ENCODE measurements at regions not wholly inside any gene's neighbourhood (a gene's known extent, or its start where the extent isn't known, plus 50 kb on each side); places are given as distances from the start of the nearest gene placed in this dataset.
"Not testable (repeated sequence)": the region's sequence is repeated elsewhere in the genome, so short reads cannot be mapped to it uniquely, and the experiment has no call there.

DNA sequence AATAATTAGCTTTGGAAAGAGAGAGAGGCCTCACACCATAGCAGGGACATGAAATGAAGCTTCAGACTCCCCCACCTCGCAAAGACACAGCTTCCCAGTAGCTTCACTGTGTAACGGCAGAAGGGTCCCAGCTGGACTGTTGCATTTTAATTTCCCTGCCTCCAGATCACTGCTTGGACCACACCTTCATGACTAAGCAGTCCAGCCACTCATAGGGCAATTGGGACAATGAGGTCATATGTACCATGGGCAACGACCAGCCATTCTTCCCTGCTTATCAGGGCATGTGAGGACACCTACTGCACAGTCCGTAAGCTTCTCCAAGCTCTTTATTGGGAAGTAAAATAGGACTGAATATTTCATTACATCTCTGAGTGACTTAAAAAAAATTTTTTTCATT, 183.0 kb downstream of the MREG start:
- peak; percentile 37 for DNase-seq

- no peak for DNase-seq
These were observed 184.1 kb downstream of the MREG start for GRCh38 chr2:215829261-215829660.

DNA sequence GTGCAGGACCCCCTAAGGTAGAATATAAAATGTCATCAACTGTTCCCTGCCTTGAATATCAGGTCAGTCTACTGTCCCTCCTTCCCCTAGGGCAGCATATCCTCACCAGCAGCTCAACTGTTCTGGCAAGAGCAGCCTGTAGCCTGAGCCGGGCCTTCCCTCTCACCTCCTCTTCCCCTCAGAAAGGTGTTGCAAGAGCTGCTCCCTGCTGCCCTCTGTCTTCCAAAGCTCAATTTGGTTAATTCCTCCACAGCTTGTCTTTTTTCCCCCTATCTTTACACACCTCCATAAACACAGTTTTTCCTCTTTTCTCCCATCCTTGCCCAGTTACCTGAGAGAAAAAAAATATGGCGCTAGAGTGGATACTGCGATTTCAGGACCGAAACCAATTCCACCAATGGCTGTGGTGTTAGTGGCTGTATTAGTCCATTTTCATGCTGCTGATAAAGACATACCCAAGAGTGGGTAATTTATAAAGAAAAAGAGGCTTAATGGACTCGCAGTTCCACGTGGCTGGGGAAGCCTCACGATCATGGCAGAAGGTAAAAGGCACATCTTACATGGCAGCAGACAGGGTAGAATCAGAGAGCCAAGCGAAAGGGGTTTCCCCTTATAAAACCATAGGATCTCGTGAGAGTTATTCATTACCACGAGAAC, 184.7 kb downstream of the MREG start:
- peak; percentile 61 for DNase-seq

DNA sequence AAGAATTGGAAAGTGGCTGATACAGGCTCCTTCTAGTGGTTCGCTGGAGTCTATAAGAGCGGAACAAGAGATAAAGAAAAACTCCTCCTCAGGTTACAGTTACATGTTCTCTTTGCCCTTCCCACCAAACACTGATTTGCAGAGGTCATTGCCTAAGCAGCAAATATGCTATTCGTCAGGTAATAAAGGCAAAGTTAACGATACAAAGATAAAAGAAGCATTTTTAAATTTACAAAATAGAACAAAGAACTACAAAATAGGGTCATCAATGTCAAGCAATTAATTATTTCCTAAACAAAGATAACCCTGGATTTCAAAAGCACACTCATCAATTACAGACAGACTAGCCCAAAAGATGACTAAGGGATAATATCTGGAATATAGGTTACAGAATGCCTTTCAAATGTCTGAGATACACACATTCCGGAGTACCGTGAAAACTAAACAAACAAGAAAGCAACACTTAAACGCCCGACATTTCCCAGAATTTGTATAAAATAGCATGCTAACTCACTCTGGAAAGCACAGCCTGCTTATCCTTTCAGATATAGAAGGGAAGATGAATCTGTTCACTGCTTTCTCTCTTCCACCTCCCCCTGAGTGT, 186.4 kb downstream of the MREG start:
- DNase-seq, result no peak

DNA sequence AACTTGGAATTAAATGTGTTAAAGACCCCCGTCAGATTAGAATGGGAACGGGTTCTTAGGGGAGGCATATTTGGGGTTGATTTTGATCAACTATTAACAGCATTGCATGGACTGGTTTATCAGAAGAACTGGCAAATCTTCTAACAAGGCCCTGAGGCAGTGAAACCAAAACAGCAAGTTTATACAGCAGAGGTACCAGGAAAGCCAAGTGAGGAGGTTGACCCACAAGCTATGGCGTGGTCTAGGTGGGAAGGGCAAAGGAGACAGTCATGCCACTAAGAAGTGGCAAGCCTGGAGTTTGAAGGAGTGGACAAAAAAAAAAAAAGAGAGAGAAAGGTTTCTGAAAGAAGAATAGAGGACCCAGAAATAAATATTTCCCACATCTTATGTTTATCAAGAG, 187.0 kb downstream of the MREG start:
- DNase-seq, result no peak

DNA sequence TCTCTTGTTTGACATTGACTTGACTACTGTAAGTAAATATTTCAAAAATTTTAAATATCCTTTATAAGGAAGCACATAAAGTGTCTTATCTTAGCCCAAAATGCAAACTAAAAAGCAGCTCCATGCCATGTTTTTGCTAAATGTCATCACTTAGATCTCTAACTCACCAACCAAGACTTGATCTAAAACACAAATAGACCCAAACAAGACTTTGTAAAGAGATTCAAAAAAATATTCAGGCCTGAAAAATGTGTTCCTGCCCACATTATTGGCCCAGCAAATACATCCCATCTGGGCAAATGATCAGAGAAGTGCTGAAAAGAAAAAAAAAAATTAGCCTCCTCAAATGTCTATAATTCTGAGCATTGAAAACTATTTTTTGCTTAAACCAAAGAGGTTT, 187.6 kb downstream of the MREG start:
- no peak for DNase-seq

DNA sequence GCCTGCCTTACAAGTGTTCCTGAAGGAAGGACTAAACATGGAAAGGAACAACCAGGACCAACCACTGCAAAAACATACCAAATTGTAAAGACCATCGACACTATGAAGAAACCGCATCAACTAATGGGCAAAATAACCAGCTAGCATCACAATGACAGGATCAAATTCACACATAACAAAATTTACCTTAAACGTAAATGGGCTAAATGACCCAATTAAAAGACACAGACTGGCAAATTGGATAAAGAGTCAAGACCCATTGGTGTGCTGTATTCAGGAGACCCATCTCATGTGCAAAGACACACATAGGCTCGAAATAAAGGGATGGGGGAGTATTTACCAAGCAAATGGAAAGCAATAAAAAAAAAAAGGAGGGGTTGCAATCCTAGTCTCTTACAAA, 192.1 kb downstream of the MREG start:
- DNase-seq, result not testable (repeated sequence)

DNA sequence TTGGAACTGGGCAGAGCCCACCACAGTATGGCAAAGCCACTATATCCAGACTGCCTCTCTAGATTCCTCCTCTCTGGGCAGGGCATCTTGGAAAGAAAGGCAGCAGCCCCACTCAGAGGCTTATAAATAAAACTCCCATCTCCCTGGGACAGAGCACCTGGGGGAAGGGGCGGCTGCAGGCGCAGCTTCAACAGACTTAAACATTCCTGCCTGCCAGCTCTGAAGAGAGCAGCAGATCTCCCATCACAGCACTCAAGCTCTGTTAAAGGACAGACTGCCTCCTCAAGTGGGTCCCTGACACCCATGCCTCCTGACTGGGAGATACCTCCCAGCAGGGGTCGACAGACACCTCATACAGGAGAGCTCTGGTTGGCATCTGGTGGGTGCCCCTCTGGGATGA, 193.6 kb downstream of the MREG start:
- DNase-seq, result not testable (repeated sequence)

DNA sequence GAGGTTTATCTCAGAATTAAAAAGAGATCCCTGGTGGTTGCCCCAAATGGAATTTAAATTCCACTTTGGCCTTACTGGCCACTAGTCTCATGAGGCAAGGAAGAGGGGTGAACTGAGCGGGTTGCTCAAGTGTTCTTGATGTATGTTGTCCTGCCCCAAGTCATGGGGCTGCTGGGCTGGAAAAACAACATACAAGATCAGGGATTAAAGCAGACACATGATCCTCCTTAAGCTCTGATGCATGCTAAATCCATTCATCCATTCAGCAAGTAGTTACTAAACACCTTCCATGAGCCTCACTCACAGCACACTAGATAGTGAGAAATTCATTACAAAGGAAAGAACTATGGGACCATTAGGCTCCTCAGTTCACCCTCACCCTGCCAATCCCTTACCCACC, 196.3 kb downstream of the MREG start:
- no peak for DNase-seq

GRCh38 chr2:215816424-215816823, 196.9 kb downstream of the MREG start:
- DNase-seq, result no peak

GRCh38 chr2:215815960-215816359, 197.4 kb downstream of the MREG start:
- no peak for DNase-seq

GRCh38 chr2:215812966-215813365, 200.4 kb downstream of the MREG start:
- DNase-seq, result no peak

DNA sequence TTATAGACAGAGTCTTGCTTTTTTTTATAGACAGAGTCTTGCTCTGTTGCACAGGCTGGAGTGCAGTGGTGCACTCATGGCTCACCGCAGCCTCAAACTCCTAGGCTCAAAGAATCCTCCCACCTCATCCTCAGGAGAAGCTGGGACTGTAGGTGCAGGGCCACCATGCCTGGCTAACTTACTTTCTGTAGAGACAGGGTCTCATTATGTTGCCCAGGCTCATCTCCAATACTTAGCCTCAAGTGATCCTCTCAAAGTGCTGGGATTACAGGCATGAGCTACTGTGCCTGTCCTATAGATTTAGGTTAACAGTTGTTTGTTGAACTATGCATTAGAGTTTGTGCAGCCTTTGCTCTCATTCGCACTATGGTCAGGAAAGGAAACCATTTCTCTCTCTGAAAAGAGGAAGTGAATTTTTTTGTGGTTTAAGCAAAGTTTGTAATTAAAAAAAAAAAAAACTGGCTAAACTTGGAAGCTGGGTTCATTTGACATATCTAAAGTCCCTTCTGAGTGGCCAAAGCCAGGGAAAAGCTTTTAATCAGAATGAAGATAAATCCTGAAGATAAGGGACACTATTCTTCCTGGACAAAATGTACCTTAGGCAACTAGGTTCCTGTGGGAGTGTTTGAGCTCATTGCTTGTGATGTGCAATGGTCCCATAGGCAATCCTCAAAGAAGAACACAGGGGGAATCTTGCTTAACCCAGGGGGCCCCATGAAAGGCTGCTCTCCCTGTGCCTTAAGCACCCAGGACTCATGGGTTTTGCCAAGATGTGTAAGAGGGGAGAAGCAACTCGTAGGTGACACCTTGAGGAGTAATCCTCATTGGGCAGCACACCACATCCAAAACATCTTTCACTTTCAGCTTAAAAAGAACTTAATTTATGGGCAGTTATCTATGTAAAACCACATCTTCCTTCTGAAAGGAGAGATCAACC, 201.7 kb downstream of the MREG start:
- DNase-seq, result peak; percentile 75

GRCh38 chr2:215811003-215811402, 202.3 kb downstream of the MREG start:
- no peak for DNase-seq

- no peak for DNase-seq
These were observed 204.4 kb downstream of the MREG start for GRCh38 chr2:215808996-215809395.

GRCh38 chr2:215808194-215808593, 205.2 kb downstream of the MREG start:
- DNase-seq, result no peak

DNA sequence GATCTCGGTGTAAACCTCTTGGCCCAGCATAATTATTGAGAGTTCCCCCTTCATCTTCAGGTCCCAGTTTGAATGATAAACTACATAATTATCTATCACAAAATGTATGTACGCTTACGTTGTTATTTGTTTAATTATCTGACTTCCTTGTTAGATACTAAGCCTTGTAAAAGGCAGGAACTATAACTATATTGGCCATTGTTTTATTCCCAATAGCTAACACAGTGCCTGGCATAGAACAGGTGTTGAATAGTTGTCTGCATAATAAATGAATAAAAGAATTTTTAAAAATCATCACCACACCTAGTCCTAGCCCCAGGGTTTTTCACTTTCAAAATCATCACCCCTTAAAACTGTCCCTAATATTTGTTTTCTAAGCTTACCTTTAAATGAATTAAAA, 207.9 kb downstream of the MREG start:
- no peak for DNase-seq

DNA sequence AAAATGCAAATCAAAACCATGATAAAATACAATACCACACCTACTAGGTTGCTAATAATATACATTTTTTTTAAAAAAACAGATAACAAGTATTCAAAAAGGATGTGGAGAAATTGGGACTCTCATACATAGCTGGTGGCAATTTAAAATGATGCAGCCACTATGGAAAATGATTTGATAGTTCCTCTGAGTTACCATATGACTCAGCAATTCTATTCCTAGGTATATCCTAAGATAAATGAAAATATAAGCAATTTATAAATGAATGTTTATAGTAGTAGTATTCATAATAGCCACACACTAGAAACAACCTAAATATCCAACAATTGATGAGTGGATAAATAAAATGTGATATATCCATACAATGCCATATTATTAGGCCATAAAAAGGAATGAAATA, 210.2 kb downstream of the MREG start:
- DNase-seq, result no peak

DNA sequence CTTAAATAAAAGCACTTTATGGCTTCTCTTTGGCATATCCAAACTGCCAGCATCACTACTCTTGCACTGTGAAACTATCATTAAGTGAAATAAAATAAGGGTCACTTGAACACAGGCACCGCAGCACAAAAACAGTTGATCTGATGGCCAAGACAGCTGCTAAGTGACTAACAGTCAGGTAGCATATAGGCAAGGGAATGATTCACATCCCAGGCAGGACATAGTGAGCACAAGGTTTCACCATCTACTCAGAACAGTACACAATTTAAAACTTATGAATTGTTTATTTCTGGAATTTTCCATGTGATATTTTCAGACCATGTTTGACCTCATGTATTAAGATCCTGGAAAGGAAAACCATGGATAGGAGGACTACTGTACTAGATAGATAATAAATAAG, 214.2 kb downstream of the MREG start:
- DNase-seq, result no peak

- DNase-seq, result no peak
These were observed 215.7 kb downstream of the MREG start for GRCh38 chr2:215797676-215798075.

DNA sequence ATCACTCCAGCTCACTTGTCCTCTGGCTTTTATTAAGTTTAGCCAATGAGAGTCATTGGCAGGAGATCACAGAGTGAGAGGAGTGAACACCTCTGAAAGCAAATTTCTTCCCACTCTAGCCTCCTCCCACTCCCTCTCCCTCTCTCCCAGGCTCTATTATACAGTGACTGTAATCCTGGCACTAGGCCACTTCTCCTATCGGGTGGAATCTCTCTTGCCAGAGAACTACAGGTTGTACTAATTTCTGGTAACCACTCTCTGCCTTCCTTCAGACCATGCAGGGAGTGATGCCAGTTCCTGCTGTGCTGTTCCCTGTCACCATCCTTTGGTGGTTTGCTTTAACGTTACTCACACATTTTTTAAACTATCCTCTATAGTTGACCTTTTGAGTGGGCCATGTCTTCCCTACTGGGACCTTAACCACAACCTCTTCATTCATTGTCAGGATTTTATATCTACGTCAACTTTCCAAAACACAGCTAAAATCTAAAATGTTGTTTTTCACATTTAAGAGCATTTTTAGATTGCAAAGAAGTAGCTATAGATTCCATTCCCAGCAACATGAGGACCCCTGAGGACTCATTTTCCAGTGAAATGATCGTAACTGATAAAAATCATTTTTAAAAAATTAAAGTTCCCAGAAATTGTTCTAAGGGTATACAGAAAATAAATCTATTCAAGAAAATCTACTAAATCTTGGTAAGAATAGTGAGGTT, 217.1 kb downstream of the MREG start:
- DNase-seq, result peak; percentile 58

GRCh38 chr2:215794829-215795546, 218.4 kb downstream of the MREG start:
- no peak for DNase-seq
